NCI-H748 (cell line): ENCODE measurements at regions not wholly inside any gene's neighbourhood (a gene's known extent, or its start where the extent isn't known, plus 50 kb on each side); places are given as distances from the start of the nearest gene placed in this dataset.
A peak's percentile ranks its signal among the peaks of the same experiment; 100 is the strongest.

ENCODE experiments used
- DNase-seq: peaks from one replicate; lab custom pipeline; 2025; ENCODE audit not compliant: unreplicated experiment; lab: John Stamatoyannopoulos, UW

GRCh38 chr4:133903029-133903428, 298.6 kb downstream of the PABPC4L start:
- no peak for DNase-seq

GRCh38 chr4:133891011-133891410, 310.6 kb downstream of the PABPC4L start:
- DNase-seq: no peak

GRCh38 chr4:133887723-133888122, 313.9 kb downstream of the PABPC4L start:
- DNase-seq: no peak

- no peak for DNase-seq
Measured at GRCh38 chr4:133869486-133869885, 332.1 kb downstream of the PABPC4L start.

- no peak for DNase-seq
Measured at GRCh38 chr4:133868856-133869255, 332.7 kb downstream of the PABPC4L start.

DNA sequence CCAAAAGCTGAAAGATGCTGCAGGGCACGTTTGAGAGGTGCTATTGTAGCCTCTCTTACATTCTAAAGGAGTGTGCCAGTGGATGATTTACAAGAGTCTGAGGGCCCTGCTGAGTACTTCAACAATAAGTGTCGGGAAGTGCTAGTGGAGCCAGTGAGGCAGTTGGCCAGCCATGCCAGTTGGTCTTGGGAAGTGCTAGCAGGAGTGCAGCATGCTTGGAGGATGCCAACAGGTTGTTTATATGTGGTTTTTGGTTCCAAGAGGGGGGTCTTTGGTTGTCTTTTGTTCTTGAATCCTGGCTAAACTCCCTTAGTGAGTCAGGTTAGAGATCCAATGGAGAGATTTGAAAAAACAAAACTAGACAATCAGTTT, 335.3 kb downstream of the PABPC4L start:
- DNase-seq: no peak

DNA sequence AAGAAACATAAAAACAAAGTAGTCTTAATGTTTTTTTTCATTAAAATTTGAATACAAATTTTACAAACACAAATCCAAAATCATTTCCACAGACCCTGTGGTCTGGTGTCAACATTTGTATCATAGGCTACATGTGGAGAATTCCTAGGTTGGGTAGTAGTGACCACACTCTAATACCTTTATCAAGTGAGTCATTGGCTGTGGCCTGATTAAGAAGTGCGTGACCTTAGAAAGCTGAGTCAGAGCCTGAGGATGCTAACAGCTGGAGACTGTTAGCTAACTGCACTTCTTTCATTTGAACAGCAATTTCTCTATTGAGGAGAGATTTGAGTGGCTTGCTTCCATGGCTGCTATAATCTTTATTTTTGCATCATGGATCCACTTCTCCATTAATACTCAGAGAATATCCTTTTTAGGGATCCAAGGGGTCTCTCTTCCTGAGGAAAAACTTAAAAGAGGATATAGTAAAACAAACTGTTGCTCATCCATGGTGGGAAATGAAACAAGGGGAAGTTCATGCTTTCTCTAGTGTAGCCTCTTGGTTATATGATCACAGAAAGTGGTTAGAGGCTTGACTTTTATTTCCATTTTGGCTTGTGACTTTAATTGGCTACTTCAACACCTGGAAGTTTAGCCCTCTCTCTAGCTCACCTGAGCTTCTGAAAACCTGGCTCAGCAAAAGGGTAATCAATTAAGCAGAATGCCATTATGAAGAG, 335.8 kb downstream of the PABPC4L start:
- DNase-seq: no peak

GRCh38 chr4:133863153-133863552, 338.4 kb downstream of the PABPC4L start:
- DNase-seq: no peak

DNA sequence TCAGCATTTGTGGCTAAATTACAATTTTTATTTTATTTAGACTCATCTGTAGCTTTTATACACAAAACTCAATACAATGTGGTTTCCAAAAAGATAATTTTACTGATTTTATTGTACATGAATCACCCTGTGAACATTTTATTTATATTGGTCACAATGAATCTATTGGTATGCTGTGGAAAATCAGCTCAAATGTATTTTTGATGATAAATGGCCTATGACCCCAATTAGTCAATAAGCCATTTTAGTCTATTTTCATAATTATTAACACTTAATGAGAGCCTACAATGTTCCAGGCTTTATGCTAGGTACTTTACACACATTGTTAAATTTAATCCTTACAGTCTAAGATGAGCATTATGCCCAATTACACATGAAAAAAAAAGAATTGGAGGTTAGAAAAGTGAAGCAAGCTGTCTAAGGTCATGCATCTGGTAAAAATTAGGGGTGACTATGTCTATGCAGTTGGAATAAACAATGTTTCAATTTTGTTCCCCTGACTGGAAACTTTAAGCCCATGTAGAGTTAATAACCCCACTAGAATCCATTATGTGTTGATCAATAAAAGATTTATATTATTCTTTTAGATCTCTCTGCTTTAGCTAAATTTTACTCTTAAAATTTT, 344.7 kb downstream of the PABPC4L start:
- DNase-seq: no peak

GRCh38 chr4:133855001-133855400, 346.6 kb downstream of the PABPC4L start:
- no peak for DNase-seq

- DNase-seq: peak; percentile 3
Measured at GRCh38 chr4:133839326-133839725, 362.3 kb downstream of the PABPC4L start.

- no peak for DNase-seq
Measured at GRCh38 chr4:133823177-133823576, 378.4 kb downstream of the PABPC4L start.

- no peak for DNase-seq
Measured at GRCh38 chr4:133812954-133813353, 388.6 kb downstream of the PABPC4L start.

DNA sequence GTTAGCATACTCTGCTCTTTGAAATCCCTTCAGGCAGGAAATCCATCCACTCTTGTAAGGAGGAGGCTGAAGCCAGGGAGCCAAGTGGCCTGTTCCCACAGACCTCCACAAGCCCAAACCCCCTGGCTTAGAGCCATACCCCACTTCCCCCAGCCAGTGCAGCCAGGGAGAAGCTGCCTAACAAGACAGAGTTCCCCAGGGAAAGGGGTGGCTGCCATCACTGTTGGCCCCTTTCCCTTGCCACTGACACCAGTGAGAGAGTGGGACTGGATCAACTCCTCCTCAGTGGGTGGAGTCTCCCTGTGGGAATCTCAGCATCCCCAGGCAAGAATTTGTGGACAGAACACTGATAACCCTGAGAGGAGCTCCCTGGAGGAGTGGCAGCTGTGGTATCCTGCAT, 389.4 kb downstream of the PABPC4L start:
- DNase-seq: no peak

GRCh38 chr4:133808151-133808550, 393.4 kb downstream of the PABPC4L start:
- DNase-seq: peak; percentile 25

- DNase-seq: no peak
Measured at GRCh38 chr4:133803341-133803740, 398.2 kb downstream of the PABPC4L start.

DNA sequence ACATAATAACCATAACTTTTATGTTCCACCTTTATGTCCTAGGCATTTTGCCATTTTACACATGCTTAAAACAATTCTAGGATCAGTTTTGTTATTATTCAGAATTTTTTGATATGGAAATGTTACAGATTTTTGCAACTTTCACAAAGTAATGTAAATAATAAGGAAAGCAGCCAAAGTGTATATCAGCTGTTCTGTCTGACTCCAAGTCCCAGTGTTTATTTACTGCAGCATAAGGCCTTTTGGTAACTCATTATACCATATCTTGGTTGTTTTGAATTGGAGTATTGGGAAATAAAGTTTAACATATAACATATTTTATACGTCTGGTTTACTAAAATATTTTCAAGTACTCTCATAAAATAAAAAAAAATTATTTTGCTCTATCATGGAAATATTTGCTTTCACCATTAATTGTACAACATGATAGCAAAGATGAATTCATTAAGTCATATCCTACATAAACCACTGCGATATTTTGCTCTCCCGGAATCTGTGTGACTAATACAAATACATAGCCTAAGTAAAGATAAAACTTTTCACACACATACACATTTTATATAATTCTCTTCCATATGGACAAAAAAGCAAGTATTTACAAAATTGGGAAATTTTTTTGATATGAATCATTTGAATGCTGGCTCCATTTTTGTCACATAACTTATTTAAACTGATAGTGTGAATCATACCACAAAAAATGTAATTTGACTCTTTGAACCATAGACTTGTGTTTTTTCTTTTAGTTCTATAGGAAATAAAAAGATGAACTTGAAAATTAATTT, 399.0 kb downstream of the PABPC4L start:
- DNase-seq: no peak

GRCh38 chr4:133801883-133802282, 399.7 kb downstream of the PABPC4L start:
- DNase-seq: peak; percentile 8

DNA sequence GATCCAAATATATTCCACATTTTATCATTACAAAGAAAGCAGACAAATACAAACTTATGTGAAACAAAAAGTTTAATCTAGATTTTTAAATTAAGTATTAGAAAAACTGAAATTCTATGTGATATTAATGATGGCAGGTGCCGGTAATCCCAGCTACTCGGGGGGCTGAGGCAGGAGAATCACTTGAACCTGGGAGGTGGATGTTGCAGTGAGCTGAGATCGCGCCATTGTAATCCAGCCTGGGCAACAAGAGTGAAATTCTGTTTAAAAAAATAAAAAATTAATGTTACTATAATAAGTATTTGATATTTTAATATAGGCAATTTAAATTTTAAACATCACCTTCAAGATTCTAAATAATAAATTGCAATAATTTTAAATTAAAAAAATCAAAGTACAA, 400.6 kb downstream of the PABPC4L start:
- no peak for DNase-seq

- no peak for DNase-seq
Measured at GRCh38 chr4:133799717-133800315, 401.8 kb downstream of the PABPC4L start.

GRCh38 chr4:133777661-133778060, 423.9 kb downstream of the PABPC4L start:
- DNase-seq: no peak

GRCh38 chr4:133776961-133777360, 424.6 kb downstream of the PABPC4L start:
- DNase-seq: no peak
